HepG2 (cell line): ENCODE measurements at regions not wholly inside any gene's neighbourhood (a gene's known extent, or its start where the extent isn't known, plus 50 kb on each side); places are given as distances from the start of the nearest gene placed in this dataset.

Experiments
- ATAC-seq: fragments of 200-7000 bp; cut with Tn5 transposase; 3 replicates; pipeline ENCODE4 v1.9.1; 2020; ENCODE audit warnings: mild to moderate bottlenecking, moderate library complexity
- BruUV-seq: library from RNA; stranded (reverse); fragments of 400-500 nt; replicated peaks from 2 replicates; lab custom pipeline; 2021; lab: Mats Ljungman, UMichigan
- CTCF ChIA-PET: fragments of 300-600 bp; formaldehyde crosslinking; extraction: SDS; loops from one replicate; lab custom pipeline; 2021; ENCODE audit warnings: low total read pairs, inconsistent platforms, low intra/inter-chr PET ratio; lab: Yijun Ruan, JAX
- POLR2A ChIA-PET: fragments of 350-600 bp; sonication (Branson Sonifier 250); formaldehyde crosslinking; loops from one replicate; lab custom pipeline; 2020; ENCODE audit warnings: antibody characterized with exemption, inconsistent platforms; lab: Yijun Ruan, JAX
- DNase-seq: peaks from one replicate; pipeline ENCODE4 v3.0.0-alpha.2; 2015; ENCODE audit warnings: low spot score
- FAIRE-seq: peaks from 3 replicates; lab custom pipeline; 2011; peaks lifted over from hg19 to GRCh38; lab: Jason Lieb, UNC
- H2AFZ ChIP-seq: one replicate; pipeline ENCODE4 v1.6.1; 2011; ENCODE audit warnings: low read length, inconsistent platforms
- H3K27ac ChIP-seq: fragments of 300-600 bp; 3 replicates; pipeline ENCODE4 v1.8.0; 2011; ENCODE audit warnings: mixed run types, mild to moderate bottlenecking, mixed read lengths, low read length, inconsistent platforms; ENCODE audit not compliant: insufficient read depth; ENCODE audit errors: extremely low read length
- H3K27me3 ChIP-seq, 2 experiments: fragments of 200-600 bp in 1 of 2; 2 replicates in 1 of 2; 3 replicates in 1 of 2; pipeline versions ENCODE4 v1.6.0 to v1.8.0; 2011; ENCODE audit warnings: low read length in 2 of 2, mild to moderate bottlenecking in 2 of 2, moderate library complexity in 2 of 2, inconsistent platforms in 1 of 2; ENCODE audit not compliant: insufficient read depth in 2 of 2, control insufficient read depth in 1 of 2
- H3K36me3 ChIP-seq, 2 experiments: fragments of 200-600 bp in 1 of 2; replicated peaks in 1 of 2; 2 replicates in 1 of 2; 3 replicates in 1 of 2; pipeline versions ENCODE4 v1.5.1 to v1.8.0; 2011; ENCODE audit warnings: low read length in 2 of 2, inconsistent platforms in 1 of 2; ENCODE audit not compliant: insufficient read depth in 2 of 2, control insufficient read depth in 1 of 2
- H3K4me1 ChIP-seq: 2 replicates; pipeline ENCODE4 v1.5.1; 2012; ENCODE audit warnings: low read length, inconsistent platforms; ENCODE audit not compliant: insufficient read depth
- H3K4me2 ChIP-seq: 2 replicates; pipeline ENCODE4 v1.6.0; 2011; ENCODE audit warnings: low read depth, low read length, inconsistent platforms
- H3K4me3 ChIP-seq, 3 experiments: fragments of 200-600 bp in 1 of 3; sonication (generic), shearing (Covaris generic) in 1 of 3; replicated peaks in 1 of 3; 2 replicates each; pipeline ENCODE4 v1.5.1; 2011 to 2016; ENCODE audit warnings: low read length in 3 of 3, inconsistent platforms in 2 of 3, low read depth in 2 of 3, mild to moderate bottlenecking in 2 of 3, control low read depth in 1 of 3, mixed read lengths in 1 of 3; ENCODE audit not compliant: insufficient read depth in 1 of 3
- H3K79me2 ChIP-seq: one replicate; pipeline ENCODE4 v1.6.1; 2011; ENCODE audit warnings: low read length, inconsistent platforms; ENCODE audit not compliant: insufficient read depth
- H3K9ac ChIP-seq: 2 replicates; pipeline ENCODE4 v1.6.0; 2011; ENCODE audit warnings: mild to moderate bottlenecking, low read depth, low read length, inconsistent platforms; ENCODE audit not compliant: insufficient read depth
- H3K9me3 ChIP-seq: 2 replicates; pipeline ENCODE4 v1.5.1; 2012; ENCODE audit warnings: mild to moderate bottlenecking, low read length
- H4K20me1 ChIP-seq: 2 replicates; pipeline ENCODE4 v1.6.0; 2011; ENCODE audit warnings: inconsistent platforms, mild to moderate bottlenecking, low read length, moderate library complexity; ENCODE audit not compliant: insufficient read depth
- MYNN ChIP-seq: sonication (generic); formaldehyde crosslinking; IDR thresholded peaks from 2 replicates; pipeline ENCODE4 v1.4.0; 2020; ENCODE audit warnings: mild to moderate bottlenecking, low read depth, missing genetic modification reagents
- POLR2A ChIP-seq, 2 experiments: IDR thresholded peaks; 2 replicates each; pipeline ENCODE4 v1.6.1; 2011; ENCODE audit warnings: low read depth in 2 of 2, low read length in 2 of 2, mild to moderate bottlenecking in 1 of 2, moderate library complexity in 1 of 2; ENCODE audit not compliant: insufficient read depth in 1 of 2
- PRDM10 ChIP-seq: sonication (generic); formaldehyde crosslinking; IDR thresholded peaks from 2 replicates; pipeline ENCODE4 v1.4.0; 2020; ENCODE audit warnings: low read depth, missing genetic modification reagents
- RAD51 ChIP-seq: fragments of 450-650 bp; IDR thresholded peaks from 2 replicates; pipeline ENCODE4 v1.6.1; 2016; ENCODE audit warnings: borderline replicate concordance
- SP2 ChIP-seq: sonication (generic); formaldehyde crosslinking; IDR thresholded peaks from 2 replicates; pipeline ENCODE4 v1.5.1; 2020; ENCODE audit warnings: mild to moderate bottlenecking, missing genetic modification reagents
- ZMAT5 ChIP-seq: sonication (generic); formaldehyde crosslinking; IDR thresholded peaks from 2 replicates; pipeline ENCODE4 v1.5.0; 2020; ENCODE audit warnings: mild to moderate bottlenecking, low read depth, missing genetic modification reagents, borderline replicate concordance
- ZNF160 ChIP-seq: sonication (generic); formaldehyde crosslinking; IDR thresholded peaks from 2 replicates; pipeline ENCODE4 v1.8.0; 2022; ENCODE audit warnings: mild to moderate bottlenecking, inconsistent platforms, missing genetic modification reagents
- ZNF577 ChIP-seq: sonication (generic); formaldehyde crosslinking; IDR thresholded peaks from 2 replicates; pipeline ENCODE4 v1.4.0; 2020; ENCODE audit warnings: mild to moderate bottlenecking, low read depth, missing genetic modification reagents, borderline replicate concordance
- ZNF639 ChIP-seq: conservative IDR thresholded peaks from 2 replicates; pipeline ENCODE4 v1.6.1; 2018; ENCODE audit warnings: missing genetic modification reagents
- ZNF646 ChIP-seq: sonication (generic); formaldehyde crosslinking; IDR thresholded peaks from 2 replicates; pipeline ENCODE4 v1.9.0; 2021; ENCODE audit warnings: mild to moderate bottlenecking, missing genetic modification reagents
- ZNF670 ChIP-seq: sonication (generic); formaldehyde crosslinking; IDR thresholded peaks from 2 replicates; pipeline ENCODE4 v1.8.0; 2022; ENCODE audit warnings: mild to moderate bottlenecking, missing genetic modification reagents, borderline replicate concordance
- ZSCAN12 ChIP-seq: sonication (generic); formaldehyde crosslinking; IDR thresholded peaks from 2 replicates; pipeline ENCODE4 v1.9.0; 2021; ENCODE audit warnings: mild to moderate bottlenecking, missing genetic modification reagents
- WGBS: methylation state at CpG from one replicate; pipeline ENCODE4 v1.1.6; 2017; ENCODE audit warnings: low lambda C conversion rate; 5-methylcytosine and 5-hydroxymethylcytosine counted together
- in situ Hi-C: cut with HindIII; loops from 2 replicates; pipeline ENCODE4 v1.10.0; 2017; ENCODE audit warnings: low pct_unique_long_range_greater_than_20kb; ENCODE audit not compliant: extremely low pct_ligation_motif_present
- intact Hi-C: fragments of 100-400 bp; cut with micrococcal nuclease; formaldehyde crosslinking; loops from one replicate; pipeline ENCODE4 v1.10.0; 2022; ENCODE audit not compliant: unreplicated experiment

- TF ChIP-seq ZNF160 (CRISPR knock-in tag) (no peak), MYNN (no peak), ZNF670 (CRISPR knock-in tag) (no peak), ZNF577 (CRISPR knock-in tag) (no peak), POLR2A (IDR thresholded peaks at IDR 0.05; ENCODE audit: insufficient read depth in 1 of 2, low read depth in 2 of 2, low read length in 2 of 2) (no peak), RAD51 (no peak), SP2 (CRISPR knock-in tag) (no peak), ZSCAN12 (no peak), ZNF639 (no peak)
Measured at GRCh38 chrX:42459735-42460134, 318.2 kb downstream of the PPP1R2C start (continued).

- WGBS = 48% methylated on average over 9 of the region's 9 CpGs
- FAIRE-seq (no peak), DNase-seq (no peak), ATAC-seq (no peak)
- no peaks in the 10 kb centered on the region for H3K79me2 ChIP-seq
- no peaks in the 10 kb centered on the region for H3K36me3 ChIP-seq
- intact Hi-C loops (no loop called here), in situ Hi-C loops (no loop called here)
- ChIA-PET POLR2A (no interaction called here), CTCF (no interaction called here)
- no peaks in the 10 kb centered on the region for H3K4me1 ChIP-seq
- H3K27ac ChIP-seq = no peak overlapping the region
- no peak overlapping the region for H3K4me2 ChIP-seq
- no peak overlapping the region for H3K9ac ChIP-seq
- BruUV-seq = no TSS peak
- H2AFZ ChIP-seq = no peak overlapping the region
- no peak overlapping the region for H3K4me3 ChIP-seq
- no peaks in the 10 kb centered on the region for H3K9me3 ChIP-seq
- no peaks in the 10 kb centered on the region for H3K27me3 ChIP-seq
- H4K20me1 ChIP-seq = no peaks in the 10 kb centered on the region
- TF ChIP-seq PRDM10 (no peak), ZMAT5 (no peak), ZNF646 (no peak)
Measured at GRCh38 chrX:42456176-42456700, 321.7 kb downstream of the PPP1R2C start.
